ENCODE measurements at regions not wholly inside any gene's neighbourhood (a gene's known extent, or its start where the extent isn't known, plus 50 kb on each side); places are given as distances from the start of the nearest gene placed in this dataset.

- Histone ChIP-seq H3K4me3 (no peak overlapping the region), H3K27ac (no peak overlapping the region), H3K4me1 (replicated peaks) (no peaks in the 10 kb centered on the region), H3K9me3 (no peaks in the 10 kb centered on the region), H3K36me3 (no peaks in the 10 kb centered on the region), H3K27me3 (replicated peaks; ENCODE audit: insufficient read depth) (peaks cover 2% of the 10 kb centered on the region)
- TF ChIP-seq POLR2A (IDR thresholded peaks at IDR 0.05) (no peak), CTCF (IDR thresholded peaks at IDR 0.05) (no peak), POLR2AphosphoS5 (IDR thresholded peaks at IDR 0.05) (no peak)
- WGBS = 90% methylated on average over 6 of the region's 6 CpGs
- DNase-seq (ENCODE audit: low spot score) = no peak
- intact Hi-C loops (cut with DNase I) = no loop called here
These were observed 147.7 kb upstream of the GLI2 start for GRCh38 chr2:120587997-120588336.

GRCh38 chr2:120589771-120590608 is 145.7 kb upstream of the GLI2 start:
- no peak for DNase-seq (ENCODE audit: low spot score)
- peaks cover 2% of the 10 kb centered on the region for H3K27me3 ChIP-seq (replicated peaks; ENCODE audit: insufficient read depth)
- no peak overlapping the region for H3K4me3 ChIP-seq
- no peaks in the 10 kb centered on the region for H3K4me1 ChIP-seq (replicated peaks)
- no peak overlapping the region for H3K27ac ChIP-seq
- H3K36me3 ChIP-seq = no peaks in the 10 kb centered on the region
- no peaks in the 10 kb centered on the region for H3K9me3 ChIP-seq
- WGBS = 91% methylated on average over 8 of the region's 8 CpGs
- TF ChIP-seq POLR2A (IDR thresholded peaks at IDR 0.05) = no peak
- intact Hi-C loops (cut with DNase I) = no loop called here

GRCh38 chr2:120590841-120591240 is 144.8 kb upstream of the GLI2 start:
- peaks cover 2% of the 10 kb centered on the region for H3K27me3 ChIP-seq (replicated peaks; ENCODE audit: insufficient read depth)
- WGBS = 100% methylated on average over 1 of the region's 1 CpG
- H3K9me3 ChIP-seq = no peaks in the 10 kb centered on the region
- intact Hi-C loops (cut with DNase I) = no loop called here
- TF ChIP-seq CTCF (IDR thresholded peaks at IDR 0.05) (no peak), POLR2A (IDR thresholded peaks at IDR 0.05) (no peak)
- no peaks in the 10 kb centered on the region for H3K4me1 ChIP-seq (replicated peaks)
- no peak overlapping the region for H3K27ac ChIP-seq
- no peaks in the 10 kb centered on the region for H3K36me3 ChIP-seq
- no peak overlapping the region for H3K4me3 ChIP-seq
- DNase-seq (ENCODE audit: low spot score) = no peak

GRCh38 chr2:120591572-120591971 is 144.1 kb upstream of the GLI2 start:
- intact Hi-C loops (cut with DNase I) = no loop called here
- WGBS = 92% methylated on average over 7 of the region's 7 CpGs
- H3K9me3 ChIP-seq = no peaks in the 10 kb centered on the region
- H3K4me3 ChIP-seq = no peak overlapping the region
- H3K4me1 ChIP-seq (replicated peaks) = peaks cover 4% of the 10 kb centered on the region
- H3K27me3 ChIP-seq (replicated peaks; ENCODE audit: insufficient read depth) = peaks cover 2% of the 10 kb centered on the region
- no peak overlapping the region for H3K27ac ChIP-seq
- no peaks in the 10 kb centered on the region for H3K36me3 ChIP-seq
- no peak for TF ChIP-seq POLR2A (IDR thresholded peaks at IDR 0.05)
- no peak for TF ChIP-seq CTCF (IDR thresholded peaks at IDR 0.05)
- TF ChIP-seq POLR2AphosphoS5 (IDR thresholded peaks at IDR 0.05) = no peak
- no peak for DNase-seq (ENCODE audit: low spot score)

GRCh38 chr2:120592084-120592483 is 143.6 kb upstream of the GLI2 start:
- DNase-seq (ENCODE audit: low spot score) = no peak
- no peak overlapping the region for H3K27ac ChIP-seq
- intact Hi-C loops (cut with DNase I) = no loop called here
- H3K4me1 ChIP-seq (replicated peaks) = peaks cover 5% of the 10 kb centered on the region
- peaks cover 2% of the 10 kb centered on the region for H3K27me3 ChIP-seq (replicated peaks; ENCODE audit: insufficient read depth)
- no peaks in the 10 kb centered on the region for H3K36me3 ChIP-seq
- TF ChIP-seq POLR2A (IDR thresholded peaks at IDR 0.05) (no peak), POLR2AphosphoS5 (IDR thresholded peaks at IDR 0.05) (no peak), CTCF (IDR thresholded peaks at IDR 0.05) (no peak)
- no peaks in the 10 kb centered on the region for H3K9me3 ChIP-seq
- WGBS = 78% methylated on average over 10 of the region's 10 CpGs
- no peak overlapping the region for H3K4me3 ChIP-seq
